Dedifferentiated amniotic fluid mesenchymal stem cell (primary cell): ENCODE measurements at regions not wholly inside any gene's neighbourhood (a gene's known extent, or its start where the extent isn't known, plus 50 kb on each side); places are given as distances from the start of the nearest gene placed in this dataset.
"Not testable (repeated sequence)": the region's sequence is repeated elsewhere in the genome, so short reads cannot be mapped to it uniquely, and the experiment has no call there.

Experiments used
- DNase-seq: peaks from one replicate; pipeline ENCODE4 v3.0.0-alpha.2; 2016; ENCODE audit errors: extremely low spot score

DNA sequence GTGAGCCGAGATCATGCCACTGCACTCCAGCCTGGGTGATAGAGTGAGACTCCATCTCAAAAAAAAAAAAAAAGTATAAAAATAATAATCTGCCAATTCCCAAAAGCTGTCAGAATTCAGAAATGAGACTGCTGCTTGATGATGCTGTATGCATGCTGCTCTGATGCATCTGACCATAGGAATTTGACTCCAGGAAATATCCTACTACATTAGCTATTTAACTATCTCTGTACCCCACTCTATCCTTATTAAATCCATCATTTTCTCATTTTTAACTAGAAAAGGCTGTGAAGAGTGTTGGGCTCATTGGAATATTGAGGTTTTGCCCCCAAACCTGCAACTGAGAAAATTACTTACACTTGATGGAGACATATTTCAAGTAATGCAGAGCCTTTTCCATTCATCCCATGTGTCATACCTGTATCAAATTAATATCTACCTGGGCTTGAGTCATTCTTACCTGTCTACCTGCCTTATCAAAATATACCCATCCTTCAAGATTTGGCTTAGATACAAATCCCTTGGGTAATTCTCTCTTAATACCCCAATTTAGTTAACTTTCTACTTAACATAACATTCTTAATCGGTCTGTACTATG lies 135.2 kb upstream of the PREP start:
- DNase-seq = peak; percentile 13

DNA sequence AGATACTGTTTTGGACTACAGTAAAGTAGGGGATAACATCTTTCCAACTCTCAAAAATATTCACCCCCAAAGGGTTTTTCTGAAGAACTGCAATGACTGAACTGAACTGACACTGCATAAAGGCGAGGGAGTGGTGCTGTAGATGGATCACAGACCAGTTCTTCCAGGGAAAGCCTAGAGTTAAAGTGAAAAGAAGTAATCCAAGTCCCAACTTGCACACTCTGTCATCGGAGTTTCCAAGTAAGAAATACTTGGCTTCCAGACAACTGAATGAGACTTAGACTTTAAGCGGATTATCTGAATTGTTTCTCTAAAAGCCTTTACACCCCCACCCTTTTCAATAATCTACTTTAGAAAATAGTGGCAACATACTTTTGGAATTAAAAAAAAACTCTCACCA lies 134.1 kb upstream of the PREP start:
- DNase-seq = peak; percentile 14

DNA sequence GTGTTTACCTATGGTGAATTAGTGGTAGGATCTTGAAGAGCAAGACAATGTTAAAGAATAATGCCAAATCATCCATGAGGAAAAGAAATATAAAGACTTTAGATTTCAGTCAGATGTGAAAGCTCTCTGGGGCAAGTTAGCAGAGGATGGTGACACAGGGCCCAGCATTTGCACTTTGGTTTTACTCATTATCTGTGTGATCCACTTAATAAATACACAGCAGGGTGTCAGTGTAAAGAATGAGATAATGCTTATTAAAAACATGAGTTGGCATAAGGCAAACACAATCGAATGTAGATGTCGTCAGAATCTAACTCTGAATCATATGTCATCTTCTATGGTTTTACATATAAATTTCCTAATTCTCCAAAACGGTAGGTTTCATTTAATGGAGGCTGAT lies 130.4 kb upstream of the PREP start:
- no peak for DNase-seq

DNA sequence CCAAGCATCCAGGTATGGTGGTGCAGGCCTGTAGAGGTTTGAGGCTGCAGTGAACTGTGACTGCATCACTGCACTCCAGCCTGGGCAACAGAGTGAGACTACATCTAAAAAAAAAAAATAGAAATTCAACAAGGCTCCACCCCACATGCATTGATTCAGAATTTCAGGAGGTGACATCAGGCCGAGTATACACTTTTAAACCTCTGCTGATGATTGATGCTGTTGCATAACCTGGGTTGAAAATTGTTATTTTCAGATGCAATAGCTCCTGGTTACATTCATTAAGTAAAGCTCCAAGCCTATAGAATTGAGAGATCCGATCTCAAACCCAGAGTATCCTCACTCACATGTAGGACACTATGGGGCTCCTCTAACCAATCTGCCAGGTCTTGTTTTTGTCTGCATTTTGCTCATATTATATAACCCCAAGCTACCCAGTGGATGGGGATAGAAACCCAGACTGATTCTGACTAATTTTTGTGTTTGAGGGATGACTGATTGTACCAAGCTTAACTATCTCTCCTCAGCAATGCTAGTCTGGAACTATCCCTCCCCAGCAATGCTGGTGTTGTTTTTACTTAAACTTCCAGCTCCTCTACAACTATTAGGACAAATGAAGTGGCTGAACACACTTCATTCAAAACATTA lies 123.5 kb upstream of the PREP start:
- DNase-seq = no peak

DNA sequence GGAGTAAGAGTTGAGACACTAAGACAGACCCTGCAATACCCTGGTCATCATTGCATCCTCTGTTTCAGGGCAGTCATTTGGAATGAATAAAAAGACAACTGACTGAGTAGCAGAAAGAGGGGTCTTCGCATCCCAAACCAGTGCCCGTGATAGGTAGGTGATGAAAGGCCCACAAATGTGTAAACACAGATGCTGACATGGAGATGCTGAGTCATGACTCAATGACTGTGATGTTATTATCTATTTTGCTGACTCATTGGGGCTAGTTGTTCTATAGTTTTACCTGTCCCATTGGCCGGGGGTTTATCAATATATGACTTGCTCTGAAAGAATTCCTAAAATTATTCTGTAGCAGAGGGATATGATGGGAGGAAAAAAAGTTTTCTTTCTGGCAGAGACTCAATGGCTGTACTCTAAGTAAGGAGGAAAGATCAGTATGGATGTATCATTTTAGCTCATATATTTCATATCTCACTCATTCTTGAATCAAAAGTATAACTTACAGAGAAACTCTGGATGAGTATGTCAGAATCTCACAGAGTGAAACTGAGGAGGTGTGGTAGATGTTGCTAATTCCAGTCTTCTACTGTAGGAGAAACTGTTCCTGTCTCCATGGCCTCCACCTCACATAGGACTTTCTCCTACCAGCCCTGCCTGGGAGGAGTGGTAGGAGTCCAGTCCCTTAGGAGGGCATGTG lies 119.9 kb upstream of the PREP start:
- no peak for DNase-seq

DNA sequence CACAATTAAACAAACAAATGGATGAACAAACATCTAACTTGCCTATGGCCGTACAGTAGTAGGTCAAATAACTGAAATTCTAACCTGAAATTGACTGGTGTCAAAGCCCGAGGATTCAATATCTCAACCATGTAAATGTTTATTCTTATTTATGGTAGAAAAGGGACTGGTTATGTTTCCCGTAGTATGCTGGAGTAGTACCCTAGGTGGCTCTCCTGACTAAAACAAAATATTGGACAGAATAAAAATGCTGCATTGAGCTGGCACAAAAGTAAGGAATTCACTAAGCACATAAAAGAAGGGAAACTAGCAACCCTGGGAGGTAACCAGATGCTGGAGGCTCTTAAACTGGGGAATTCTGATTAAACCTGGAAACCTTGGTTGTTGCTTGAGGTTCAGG lies 117.1 kb upstream of the PREP start:
- DNase-seq = no peak

DNA sequence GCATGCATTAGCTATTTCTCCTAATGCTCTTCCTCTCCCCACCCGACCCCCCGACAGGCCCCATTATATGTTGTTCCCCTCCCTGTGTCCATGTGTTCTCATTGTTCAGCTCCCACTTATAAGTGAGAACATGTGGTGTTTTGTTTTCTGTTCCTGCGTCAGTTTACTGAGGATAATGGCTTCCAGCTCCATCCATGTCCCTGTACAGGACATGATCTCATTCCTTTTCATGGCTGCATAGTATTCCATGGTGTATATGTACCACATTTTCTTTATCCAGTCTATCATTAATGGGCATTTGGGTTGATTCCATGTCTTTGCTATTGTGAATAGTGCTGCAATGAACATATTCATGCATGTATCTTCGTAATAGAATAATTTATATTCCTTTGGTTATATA lies 116.1 kb upstream of the PREP start:
- not testable (repeated sequence) for DNase-seq

DNA sequence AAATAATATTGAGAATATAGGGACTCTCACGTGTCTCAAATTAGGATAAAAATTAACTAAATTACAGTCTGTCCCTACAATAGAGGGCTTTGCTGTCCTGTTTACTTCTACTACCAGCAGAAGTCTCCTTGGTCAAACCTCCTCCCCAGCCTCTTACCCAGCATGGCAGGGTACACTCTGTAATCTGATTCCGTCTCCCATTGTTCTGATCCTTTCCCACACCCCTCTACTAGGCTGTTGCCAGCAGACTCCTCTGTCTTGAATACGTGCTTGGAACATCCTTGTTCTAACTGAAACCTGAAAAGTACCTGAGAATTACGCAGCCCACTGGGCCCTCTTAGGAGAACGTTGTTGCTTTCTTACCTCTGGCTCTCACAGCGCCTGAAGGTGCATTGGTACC lies 112.2 kb upstream of the PREP start:
- no peak for DNase-seq

DNA sequence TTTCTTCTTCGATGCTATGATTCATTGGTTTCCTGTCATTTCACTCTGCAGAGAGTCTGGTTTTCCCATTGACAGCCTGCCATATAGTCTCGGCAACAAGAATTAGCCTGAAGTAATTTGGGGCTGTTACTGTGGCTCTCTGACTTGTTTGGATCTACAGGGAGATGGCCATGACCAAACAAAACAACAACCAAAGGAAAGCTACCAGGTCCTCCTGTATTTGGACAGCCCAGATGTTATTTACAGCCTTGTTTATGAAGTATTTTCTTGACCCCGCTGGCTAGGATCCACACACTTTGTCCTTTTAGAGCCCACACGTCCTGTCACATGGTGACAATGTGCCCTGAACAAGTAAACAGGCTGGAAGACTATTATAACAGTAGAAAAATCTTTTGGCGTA lies 111.4 kb upstream of the PREP start:
- no peak for DNase-seq

DNA sequence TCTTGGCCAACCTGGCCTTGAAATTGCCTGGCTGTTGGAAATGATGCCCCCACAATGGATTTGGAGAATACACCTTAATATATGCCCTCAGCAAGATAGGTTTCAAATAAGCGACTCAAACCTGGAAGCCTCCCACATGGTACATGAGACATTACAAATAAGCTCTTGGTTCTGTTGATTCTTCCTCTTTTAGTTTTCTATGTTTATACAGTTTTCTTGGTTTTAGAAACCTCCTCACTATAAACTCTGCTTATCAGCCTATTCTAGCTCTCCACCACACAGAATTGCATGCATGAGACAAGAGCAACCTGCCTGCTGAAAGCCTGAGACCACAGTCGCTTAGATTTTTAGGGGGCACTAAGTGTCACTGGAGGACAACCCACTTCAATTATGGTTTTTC lies 108.8 kb upstream of the PREP start:
- DNase-seq = no peak

DNA sequence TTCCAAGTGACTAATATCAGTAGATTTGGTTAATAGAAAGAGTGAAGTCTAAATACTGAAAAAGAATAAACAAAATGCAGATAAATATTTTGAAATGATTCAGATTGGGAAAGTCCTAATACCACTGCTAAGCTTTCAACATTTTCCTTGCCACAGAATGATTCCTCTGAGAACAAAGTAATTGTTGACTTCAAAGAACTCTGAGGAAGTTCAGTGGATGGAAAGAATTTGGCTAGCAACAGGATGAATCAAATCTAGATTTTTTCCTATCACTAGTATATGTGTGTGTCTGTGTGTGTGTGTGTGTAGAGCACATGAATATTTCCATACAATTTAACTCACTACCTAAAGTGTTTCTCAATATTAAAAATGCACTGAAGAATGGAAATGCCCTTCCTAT lies 107.9 kb upstream of the PREP start:
- DNase-seq = no peak

DNA sequence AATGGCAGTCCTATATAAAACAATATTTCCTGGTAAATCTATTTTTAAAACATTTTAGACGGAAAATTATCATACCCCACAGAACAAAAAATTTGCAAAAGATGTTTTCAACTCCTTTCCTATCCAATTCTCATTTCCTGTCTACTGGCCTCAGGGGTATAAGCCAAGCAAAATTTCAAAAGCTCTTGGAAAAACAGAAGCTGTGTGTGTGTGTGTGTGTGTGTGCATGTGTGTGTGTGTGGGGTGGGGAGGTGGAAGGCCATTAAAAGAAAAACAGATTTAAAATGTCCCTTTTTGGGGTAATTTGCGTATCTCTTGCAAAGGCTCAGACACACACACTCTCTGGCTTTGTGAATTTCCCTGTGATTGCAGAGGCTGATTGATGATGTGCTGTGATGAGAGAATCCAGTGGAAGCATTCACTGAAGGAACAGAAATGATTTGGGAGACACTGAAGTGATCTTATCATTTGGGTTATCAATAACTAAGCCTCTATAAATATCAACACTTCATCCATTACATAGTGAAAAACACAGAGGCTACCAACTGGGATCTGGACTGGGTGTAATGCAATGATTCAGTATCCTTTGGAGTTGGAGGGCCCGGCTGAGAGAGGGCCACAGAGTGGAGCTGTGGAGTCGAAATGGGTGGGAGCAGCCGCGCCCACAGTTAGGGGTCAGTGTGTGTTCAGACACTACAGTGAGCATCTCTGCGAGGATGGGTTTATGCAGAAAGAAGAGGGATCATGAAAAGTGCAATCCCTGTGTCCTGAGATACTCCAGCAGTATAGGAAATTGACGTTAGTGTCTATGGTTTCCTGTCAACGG lies 106.8 kb upstream of the PREP start:
- no peak for DNase-seq

DNA sequence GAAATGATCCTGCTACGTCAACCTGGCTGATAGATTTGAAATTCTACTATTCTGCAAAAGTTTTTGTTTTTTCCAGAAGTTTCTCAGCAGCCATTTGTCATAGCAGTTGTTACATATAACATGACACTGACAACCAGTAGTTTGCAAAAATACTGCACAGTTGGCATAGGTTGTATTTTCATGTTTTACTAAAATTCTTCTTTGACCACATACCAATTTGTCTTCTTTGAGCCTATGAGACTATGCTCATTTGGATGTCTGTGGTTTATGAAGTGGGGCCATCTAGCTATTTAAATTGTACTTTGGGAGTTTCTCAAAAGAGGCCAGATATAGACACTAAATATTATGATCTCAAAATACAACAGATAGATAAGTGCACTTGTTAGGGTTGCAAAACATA lies 104.9 kb upstream of the PREP start:
- DNase-seq = no peak

DNA sequence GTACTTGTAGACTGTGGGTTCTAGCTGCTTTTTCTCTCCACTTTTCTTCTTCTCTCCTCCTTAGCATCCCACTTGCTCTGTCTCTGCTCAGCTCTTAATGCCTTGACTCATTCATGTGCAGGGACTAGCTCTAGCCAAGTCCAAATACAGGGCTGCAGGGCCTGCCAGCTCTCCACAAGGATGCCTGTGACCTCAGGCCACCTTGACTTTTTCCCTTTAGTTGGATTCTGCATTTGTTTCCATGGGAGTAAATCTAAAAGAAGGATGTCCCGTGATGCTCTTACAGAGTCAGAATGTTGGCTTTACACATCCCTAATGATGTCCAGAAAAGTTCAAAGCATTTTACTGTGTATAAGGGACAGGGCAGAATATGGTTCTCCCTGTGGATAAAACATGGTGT lies 101.8 kb upstream of the PREP start:
- no peak for DNase-seq

DNA sequence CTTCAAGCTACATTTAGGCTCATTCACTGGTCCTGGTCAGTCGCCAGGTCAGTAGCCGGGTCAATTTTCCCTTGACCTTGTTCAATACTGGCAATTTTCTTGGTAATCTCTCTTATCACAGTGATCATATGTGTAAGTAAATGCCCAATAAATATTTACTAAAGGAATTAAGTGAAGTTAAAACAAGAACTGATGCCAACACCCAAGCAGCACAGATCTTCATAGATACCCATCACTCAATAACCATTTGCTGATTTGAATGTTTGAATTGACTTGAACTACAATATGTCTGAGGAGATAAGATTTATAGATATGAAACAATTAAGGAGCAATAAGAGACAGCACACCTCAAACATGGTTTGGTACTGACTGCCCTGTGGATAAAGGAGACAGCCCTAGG lies 100.8 kb upstream of the PREP start:
- DNase-seq = no peak

DNA sequence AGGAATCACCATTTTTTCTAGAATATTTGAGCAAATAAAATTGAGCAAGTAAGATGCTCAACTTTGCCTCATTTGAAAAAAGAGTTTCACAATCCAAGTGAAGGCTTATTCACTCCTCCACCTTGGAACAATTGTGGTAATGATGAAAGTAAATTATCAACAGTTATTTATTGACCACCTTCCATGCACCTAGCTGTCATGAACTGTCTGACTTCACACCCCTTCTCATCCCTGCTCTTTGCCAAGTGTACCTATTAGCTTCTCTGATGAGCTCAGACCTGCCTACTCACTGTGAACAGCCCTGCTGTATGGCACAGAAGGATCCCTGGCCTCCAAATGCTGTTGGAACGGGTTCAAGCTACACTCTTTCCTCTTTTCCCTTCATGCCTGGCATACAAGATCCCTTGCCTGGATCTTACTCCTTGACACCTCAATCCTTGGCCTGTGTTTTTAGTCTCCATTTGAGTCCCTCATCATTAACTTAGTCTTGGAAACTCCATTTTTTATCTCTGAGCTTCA lies 99.0 kb upstream of the PREP start:
- DNase-seq = no peak

DNA sequence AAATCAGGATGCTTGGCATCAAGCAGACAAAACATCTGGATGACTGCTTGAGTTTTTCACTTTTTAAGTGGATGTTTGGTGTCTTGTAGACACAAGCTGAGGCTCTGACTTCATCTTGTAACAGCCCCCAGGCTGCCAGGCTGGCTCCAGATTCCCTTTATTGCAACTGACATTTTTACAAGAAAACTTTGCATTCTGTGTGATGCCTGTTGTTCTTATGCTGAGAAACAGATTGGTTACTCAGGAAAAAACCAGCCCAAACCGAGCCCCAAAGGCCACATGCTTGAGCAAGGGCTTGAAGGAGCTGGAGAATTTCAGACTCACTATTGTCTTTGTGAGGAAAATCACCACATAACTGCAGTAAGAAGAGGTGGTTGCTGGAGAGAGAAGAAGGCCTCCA lies 98.4 kb upstream of the PREP start:
- DNase-seq = no peak

DNA sequence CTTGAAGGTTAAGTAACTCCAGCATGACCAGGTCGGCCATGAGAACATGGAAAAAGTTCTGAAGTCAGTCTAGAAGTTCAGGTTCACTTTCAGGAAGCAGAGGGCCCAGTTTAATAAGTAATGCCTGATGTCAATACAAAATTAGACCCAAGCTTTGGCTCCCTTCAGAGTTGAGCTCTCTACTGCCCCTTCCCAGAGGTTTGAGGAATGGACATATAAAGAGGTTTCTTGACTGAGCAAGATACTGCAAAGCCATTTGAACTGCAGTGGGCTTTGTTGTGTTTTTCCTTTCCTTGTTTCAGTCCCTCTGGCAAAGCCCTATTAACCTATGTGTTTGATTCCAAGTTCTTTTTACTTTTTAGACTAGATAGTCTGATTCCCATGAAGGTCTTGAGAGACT lies 97.8 kb upstream of the PREP start:
- DNase-seq = no peak

DNA sequence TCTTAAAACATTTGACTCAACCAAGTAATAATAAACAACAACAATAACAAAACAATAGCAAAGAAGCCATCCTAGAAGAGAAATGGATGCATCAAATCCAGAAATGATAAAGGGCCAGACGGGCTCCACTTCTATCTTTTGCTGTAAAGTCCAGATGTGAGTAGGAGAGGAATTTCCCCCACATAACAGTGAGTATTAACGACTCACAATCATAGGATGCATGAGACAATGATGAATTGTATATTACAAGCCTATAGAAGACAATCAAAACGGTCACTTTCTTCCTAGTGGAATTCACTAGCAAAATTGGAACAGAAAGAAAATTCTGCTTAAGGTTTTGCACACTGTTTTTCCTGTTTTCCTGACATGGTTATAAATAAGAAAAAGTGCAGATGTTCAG lies 97.0 kb upstream of the PREP start:
- no peak for DNase-seq

DNA sequence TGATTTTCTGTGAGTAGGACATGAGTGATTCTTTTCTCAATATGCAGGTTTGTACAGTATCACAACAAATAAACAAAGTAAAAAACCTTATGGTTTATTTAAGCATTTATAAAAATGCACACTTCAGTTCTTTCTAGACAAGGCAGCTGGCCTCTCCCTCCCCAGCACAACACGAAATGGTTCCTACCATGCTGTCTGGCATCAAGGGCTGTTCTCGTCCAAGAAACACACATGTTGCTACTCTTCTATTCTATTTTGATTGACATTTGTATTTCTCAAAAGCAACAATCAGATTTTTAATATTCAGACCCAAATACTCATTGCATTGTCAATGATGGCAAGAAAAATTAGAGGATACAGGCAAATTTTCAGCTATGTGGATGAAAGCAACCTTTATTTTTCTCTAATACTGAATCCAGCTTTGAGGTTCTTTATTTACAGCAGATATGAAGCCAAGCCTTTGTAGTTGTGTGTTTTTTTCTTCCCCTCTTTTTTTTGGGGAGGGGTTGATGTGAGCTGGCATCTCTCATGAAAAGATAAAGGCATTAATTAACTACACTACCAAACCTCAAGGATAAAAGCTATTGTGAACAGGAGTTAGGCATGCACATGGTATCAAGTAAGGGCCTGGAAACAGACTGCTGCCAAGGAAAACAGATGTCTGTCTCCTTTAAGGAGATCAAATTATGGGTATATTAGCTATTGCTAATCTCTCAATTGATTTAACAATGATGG lies 96.4 kb upstream of the PREP start:
- DNase-seq = no peak

DNA sequence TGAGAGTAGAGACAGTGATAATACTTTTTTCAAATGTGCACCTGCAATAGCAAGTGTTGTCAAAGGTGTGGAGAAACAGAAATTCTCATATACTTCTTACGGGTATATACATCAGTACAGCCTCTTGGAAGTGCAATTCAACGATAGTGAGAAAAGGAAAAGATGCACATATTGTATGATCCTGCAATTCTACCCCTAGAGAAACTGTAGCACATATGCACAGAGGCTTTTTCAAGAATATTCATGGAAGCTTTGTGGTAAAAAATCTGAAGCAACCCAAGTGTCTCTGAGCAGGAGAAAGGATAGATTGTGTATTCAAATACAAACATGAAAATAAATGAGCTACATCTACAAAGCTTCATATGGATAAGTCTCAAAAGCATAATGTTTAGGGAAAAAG lies 94.7 kb upstream of the PREP start:
- no peak for DNase-seq

DNA sequence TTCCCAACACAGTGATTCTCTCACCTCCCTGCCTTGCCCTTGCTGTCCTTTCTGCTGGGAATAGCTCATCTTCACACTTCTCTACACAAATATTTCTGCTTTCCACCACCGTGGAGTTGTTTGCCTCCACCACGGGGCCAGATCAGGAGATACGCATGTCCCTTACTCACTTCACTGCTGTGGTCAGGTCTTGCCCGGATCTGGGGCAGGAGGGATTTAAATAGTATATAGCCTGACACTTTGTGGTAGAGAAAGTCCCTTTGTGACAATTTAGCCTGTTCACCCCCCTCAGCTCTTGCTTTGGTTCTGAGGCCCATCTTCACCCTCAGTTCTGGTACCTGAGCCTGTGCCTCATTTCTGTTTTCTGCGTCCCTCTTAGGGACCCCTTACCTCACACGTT lies 92.6 kb upstream of the PREP start:
- no peak for DNase-seq
